Calu3 (cell line): ENCODE measurements at regions not wholly inside any gene's neighbourhood (a gene's known extent, or its start where the extent isn't known, plus 50 kb on each side); places are given as distances from the start of the nearest gene placed in this dataset.

ENCODE experiments used
- BruUV-seq: library from RNA; stranded (reverse); fragments of 400-500 nt; replicated peaks from 2 replicates; lab custom pipeline; 2021; lab: Mats Ljungman, UMichigan
- CTCF ChIA-PET: fragments of 300-600 bp; sonication (Branson Sonifier 250); formaldehyde crosslinking; loops from one replicate; lab custom pipeline; 2022; ENCODE audit warnings: antibody characterized with exemption; lab: Charles Lee
- DNase-seq: peaks from one replicate; pipeline ENCODE4 v3.0.0; 2022
- H3K27ac Mint-ChIP-seq: one replicate; pipeline ENCODE4 v1.8.0; 2022; ENCODE audit warnings: mixed read lengths; ENCODE audit not compliant: unreplicated experiment
- H3K27me3 Mint-ChIP-seq: one replicate; pipeline ENCODE4 v1.8.0; 2022; ENCODE audit warnings: mixed read lengths; ENCODE audit not compliant: unreplicated experiment
- H3K36me3 Mint-ChIP-seq: one replicate; pipeline ENCODE4 v1.8.0; 2022; ENCODE audit warnings: mild to moderate bottlenecking, moderate library complexity, mixed read lengths; ENCODE audit not compliant: insufficient read depth, unreplicated experiment
- H3K4me1 Mint-ChIP-seq: one replicate; pipeline ENCODE4 v1.8.0; 2022; ENCODE audit warnings: mild to moderate bottlenecking, low read depth, mixed read lengths; ENCODE audit not compliant: unreplicated experiment
- H3K4me3 Mint-ChIP-seq: one replicate; pipeline ENCODE4 v1.8.0; 2022; ENCODE audit warnings: mild to moderate bottlenecking, low read depth, moderate library complexity, mixed read lengths; ENCODE audit not compliant: unreplicated experiment
- H3K9me3 Mint-ChIP-seq: one replicate; pipeline ENCODE4 v1.8.0; 2022; ENCODE audit warnings: low read depth, mixed read lengths; ENCODE audit not compliant: unreplicated experiment
- CTCF ChIP-seq: fragments of 200-600 bp; IDR thresholded peaks from one replicate; pipeline ENCODE4 v1.8.0; 2022; ENCODE audit warnings: antibody characterized with exemption; ENCODE audit not compliant: unreplicated experiment
- intact Hi-C: fragments of 100-400 bp; cut with micrococcal nuclease; formaldehyde crosslinking; loops from one replicate; pipeline ENCODE4 v1.10.0; 2022; ENCODE audit not compliant: unreplicated experiment

GRCh38 chr20:7627734-7628663 lies 312.3 kb downstream of the HAO1 start:
- intact Hi-C loops: no loop called here
- H3K36me3 Mint-ChIP-seq: no peaks in the 10 kb centered on the region
- no TSS peak for BruUV-seq
- no peaks in the 10 kb centered on the region for H3K4me1 Mint-ChIP-seq
- no peaks in the 10 kb centered on the region for H3K27me3 Mint-ChIP-seq
- no peak for DNase-seq
- H3K9me3 Mint-ChIP-seq: no peaks in the 10 kb centered on the region
- CTCF ChIA-PET: no interaction called here
- no peak overlapping the region for H3K27ac Mint-ChIP-seq
- no peak for TF ChIP-seq CTCF
- no peak overlapping the region for H3K4me3 Mint-ChIP-seq

- BruUV-seq: no TSS peak
- CTCF ChIA-PET: no interaction called here
- H3K9me3 Mint-ChIP-seq: no peaks in the 10 kb centered on the region
- H3K27me3 Mint-ChIP-seq: no peaks in the 10 kb centered on the region
- H3K4me1 Mint-ChIP-seq: no peaks in the 10 kb centered on the region
- H3K4me3 Mint-ChIP-seq: no peak overlapping the region
- no peak overlapping the region for H3K27ac Mint-ChIP-seq
- H3K36me3 Mint-ChIP-seq: no peaks in the 10 kb centered on the region
- no peak for TF ChIP-seq CTCF
- no peak for DNase-seq
- intact Hi-C loops: no loop called here
Observed at GRCh38 chr20:7629880-7630279, 310.4 kb downstream of the HAO1 start.

GRCh38 chr20:7637184-7637583 lies 303.1 kb downstream of the HAO1 start:
- intact Hi-C loops: no loop called here
- Mint-ChIP-seq H3K9me3 (no peaks in the 10 kb centered on the region), H3K4me3 (no peak overlapping the region), H3K36me3 (no peaks in the 10 kb centered on the region), H3K27me3 (no peaks in the 10 kb centered on the region), H3K4me1 (no peaks in the 10 kb centered on the region), H3K27ac (no peak overlapping the region)
- TF ChIP-seq CTCF: no peak
- CTCF ChIA-PET: no interaction called here
- DNase-seq: no peak
- BruUV-seq: no TSS peak

- no peak for DNase-seq
- CTCF ChIA-PET: interaction anchor here (1.0 kb wide), 1 partner anchor 17 kb away, joined by 3 read pairs; no protein-coding TSS in a partner anchor
- intact Hi-C loops: no loop called here
- Mint-ChIP-seq H3K36me3 (no peaks in the 10 kb centered on the region), H3K9me3 (no peaks in the 10 kb centered on the region), H3K27me3 (peaks cover 15% of the 10 kb centered on the region), H3K4me3 (no peak overlapping the region), H3K27ac (no peak overlapping the region), H3K4me1 (no peaks in the 10 kb centered on the region)
- no TSS peak for BruUV-seq
- no peak for TF ChIP-seq CTCF
Observed at GRCh38 chr20:7650086-7650879, 290.0 kb downstream of the HAO1 start.
